WERI-Rb-1 (cell line): ENCODE measurements at regions not wholly inside any gene's neighbourhood (a gene's known extent, or its start where the extent isn't known, plus 50 kb on each side); places are given as distances from the start of the nearest gene placed in this dataset.

ENCODE experiments used
- DNase-seq: peaks from one replicate; pipeline ENCODE4 v3.0.0-alpha.2; 2020
- H3K27ac ChIP-seq: fragments of 250-450 bp; sonication (Bioruptor Pico); 2 replicates; pipeline ENCODE4 v1.5.1; 2020; ENCODE audit warnings: mild to moderate bottlenecking, moderate library complexity
- H3K27me3 ChIP-seq: fragments of 250-450 bp; sonication (Bioruptor Pico); 2 replicates; pipeline ENCODE4 v1.5.1; 2021; ENCODE audit warnings: mild to moderate bottlenecking, low read depth, moderate library complexity; ENCODE audit not compliant: insufficient read depth, severe bottlenecking
- H3K36me3 ChIP-seq: fragments of 250-450 bp; sonication (Bioruptor Pico); 2 replicates; pipeline ENCODE4 v1.5.1; 2020; ENCODE audit warnings: mild to moderate bottlenecking, moderate library complexity
- H3K4me3 ChIP-seq: 2 replicates; pipeline ENCODE4 v1.5.1; 2011; ENCODE audit warnings: low read depth, mild to moderate bottlenecking, control low read depth, low read length
- H3K9me3 ChIP-seq: fragments of 250-450 bp; sonication (Bioruptor Pico); 2 replicates; pipeline ENCODE4 v1.5.1; 2021; ENCODE audit warnings: mild to moderate bottlenecking, moderate library complexity; ENCODE audit not compliant: severe bottlenecking
- CTCF ChIP-seq: IDR thresholded peaks from 2 replicates; pipeline ENCODE4 v1.5.1; 2011; ENCODE audit warnings: low read depth, mild to moderate bottlenecking, control low read depth, inconsistent platforms, low read length

DNA sequence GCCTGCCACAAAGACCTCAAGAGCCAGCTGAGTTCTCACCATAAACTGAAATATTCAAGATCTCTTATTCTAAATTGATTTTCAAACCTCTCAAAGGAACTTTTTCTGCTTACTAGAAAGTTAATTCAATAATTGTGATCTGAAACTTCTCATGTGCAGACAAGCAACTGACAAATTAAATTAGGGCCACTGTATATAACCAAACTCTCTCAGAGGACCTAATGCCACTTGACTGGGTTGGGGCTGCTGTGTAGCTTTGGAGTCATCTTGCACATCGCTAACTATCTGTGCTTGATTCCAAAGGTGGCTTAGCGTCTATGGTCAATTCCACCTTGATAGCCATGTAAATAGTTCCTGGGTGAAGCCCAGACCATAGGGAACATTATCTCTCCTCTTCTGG is 345.2 kb downstream of the GPR37 start:
- Histone ChIP-seq H3K9me3 (no peaks in the 10 kb centered on the region), H3K36me3 (no peaks in the 10 kb centered on the region), H3K4me3 (no peak overlapping the region), H3K27me3 (no peaks in the 10 kb centered on the region), H3K27ac (no peak overlapping the region)
- no peak for TF ChIP-seq CTCF
- no peak for DNase-seq

GRCh38 chr7:124413029-124413428 is 352.6 kb downstream of the GPR37 start:
- Histone ChIP-seq H3K27ac (no peak overlapping the region), H3K27me3 (no peaks in the 10 kb centered on the region), H3K36me3 (no peaks in the 10 kb centered on the region), H3K4me3 (no peak overlapping the region), H3K9me3 (no peaks in the 10 kb centered on the region)
- no peak for DNase-seq
- TF ChIP-seq CTCF, result no peak

DNA sequence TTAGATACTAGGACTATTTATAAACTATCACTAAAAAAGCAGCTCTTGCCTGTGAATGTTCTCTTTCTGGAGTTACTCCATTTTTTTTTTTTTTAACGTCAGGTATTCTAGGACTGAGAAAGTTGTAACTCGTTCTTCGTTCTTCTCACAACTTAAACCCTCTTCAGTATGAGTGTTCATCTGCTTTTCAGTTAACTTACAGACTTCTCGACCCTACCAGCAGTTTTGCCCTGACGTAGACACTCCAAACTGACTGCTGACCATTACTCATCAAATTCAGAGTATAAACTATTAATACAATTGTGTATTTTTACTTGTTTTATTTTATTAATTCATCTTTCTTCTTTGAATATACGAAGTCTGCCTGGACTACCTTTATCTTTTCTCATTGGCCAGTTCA is 353.1 kb downstream of the GPR37 start:
- H3K36me3 ChIP-seq, result no peaks in the 10 kb centered on the region
- H3K4me3 ChIP-seq, result no peak overlapping the region
- no peak overlapping the region for H3K27ac ChIP-seq
- no peak for TF ChIP-seq CTCF
- no peaks in the 10 kb centered on the region for H3K9me3 ChIP-seq
- no peak for DNase-seq
- H3K27me3 ChIP-seq, result no peaks in the 10 kb centered on the region

GRCh38 chr7:124411796-124412195 is 353.8 kb downstream of the GPR37 start:
- no peak for DNase-seq
- no peak overlapping the region for H3K27ac ChIP-seq

DNA sequence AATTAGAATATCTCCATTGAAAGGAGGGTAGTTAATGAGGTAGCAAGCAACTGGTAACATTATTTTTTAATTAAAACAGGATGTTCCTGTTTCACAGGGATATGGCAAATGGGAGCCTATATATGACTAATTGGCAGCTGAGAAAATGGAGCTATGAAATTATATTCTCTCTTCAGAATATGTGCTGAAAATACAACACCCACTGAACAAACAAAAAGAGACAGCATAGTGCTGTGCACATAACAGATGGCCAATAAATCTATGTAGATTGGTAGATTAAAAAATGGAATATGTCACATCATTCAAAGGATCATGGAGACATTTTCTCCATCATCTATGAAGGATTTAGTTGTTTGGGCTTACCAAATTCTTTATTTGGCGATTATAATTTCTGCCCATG is 362.0 kb downstream of the GPR37 start:
- no peak for DNase-seq
- TF ChIP-seq CTCF, result no peak
- Histone ChIP-seq H3K9me3 (no peaks in the 10 kb centered on the region), H3K36me3 (no peaks in the 10 kb centered on the region), H3K27me3 (no peaks in the 10 kb centered on the region), H3K4me3 (no peak overlapping the region), H3K27ac (no peak overlapping the region)

More at GRCh38 chr7:124411796-124412195, 353.8 kb downstream of the GPR37 start:
- no peak for TF ChIP-seq CTCF
- H3K9me3 ChIP-seq, result no peaks in the 10 kb centered on the region
- H3K4me3 ChIP-seq, result no peak overlapping the region
- no peaks in the 10 kb centered on the region for H3K36me3 ChIP-seq
- H3K27me3 ChIP-seq, result no peaks in the 10 kb centered on the region

DNA sequence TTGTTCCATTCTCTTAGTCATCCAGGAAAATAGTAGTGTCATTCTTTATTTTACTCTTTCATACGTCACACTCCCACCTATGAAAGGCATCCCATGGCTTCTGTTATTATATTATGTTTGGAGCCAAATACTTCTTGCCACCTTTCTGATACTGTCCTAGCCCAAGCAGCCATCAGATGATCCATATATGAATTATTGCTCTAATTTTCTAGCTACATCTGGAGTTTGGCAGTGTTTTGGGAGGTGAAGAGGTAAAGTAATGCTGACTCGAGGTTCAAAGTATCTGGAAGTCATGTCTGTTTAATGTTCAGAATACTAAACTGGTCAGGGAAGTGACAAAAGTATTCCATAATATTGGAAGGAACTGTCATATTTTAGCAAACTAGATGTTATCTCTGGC is 362.5 kb downstream of the GPR37 start:
- DNase-seq, result no peak
- TF ChIP-seq CTCF, result no peak
- Histone ChIP-seq H3K36me3 (no peaks in the 10 kb centered on the region), H3K27ac (no peak overlapping the region), H3K4me3 (no peak overlapping the region), H3K27me3 (no peaks in the 10 kb centered on the region), H3K9me3 (no peaks in the 10 kb centered on the region)
